GM08714 (cell line): ENCODE measurements at regions not wholly inside any gene's neighbourhood (a gene's known extent, or its start where the extent isn't known, plus 50 kb on each side); places are given as distances from the start of the nearest gene placed in this dataset.

ENCODE experiments used
- H3K4me3 ChIP-seq: fragments of 200-500 bp; sonication (Bioruptor generic); 2 replicates; pipeline ENCODE4 v1.5.1; 2014; ENCODE audit warnings: mild to moderate bottlenecking, low read length, inconsistent platforms
- ZNF274 ChIP-seq: IDR thresholded peaks from 2 replicates; pipeline ENCODE4 v1.6.1; 2012; ENCODE audit warnings: mild to moderate bottlenecking, low read depth, low read length

DNA sequence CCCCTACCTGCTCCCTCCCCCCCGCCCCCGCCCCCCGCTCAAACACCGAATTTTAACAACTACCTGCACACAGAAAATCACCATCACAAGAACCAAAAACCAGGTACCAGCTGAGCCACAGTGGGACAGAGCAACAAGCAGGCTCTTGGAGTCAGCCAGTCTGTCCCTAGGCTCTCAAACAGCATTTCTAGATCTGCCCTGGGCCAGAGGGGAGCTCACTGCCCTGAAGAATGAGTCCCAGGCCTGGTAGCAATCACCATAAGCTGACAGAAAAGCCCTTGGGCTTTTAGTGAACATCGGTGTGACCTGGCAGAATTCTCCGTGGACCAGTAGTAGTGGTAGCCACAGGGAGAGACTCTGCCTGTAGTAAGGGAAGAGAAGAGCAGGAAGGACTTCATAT, 58.3 kb downstream of the C11orf87 start:
- TF ChIP-seq ZNF274: no peak
- no peak overlapping the region for H3K4me3 ChIP-seq

DNA sequence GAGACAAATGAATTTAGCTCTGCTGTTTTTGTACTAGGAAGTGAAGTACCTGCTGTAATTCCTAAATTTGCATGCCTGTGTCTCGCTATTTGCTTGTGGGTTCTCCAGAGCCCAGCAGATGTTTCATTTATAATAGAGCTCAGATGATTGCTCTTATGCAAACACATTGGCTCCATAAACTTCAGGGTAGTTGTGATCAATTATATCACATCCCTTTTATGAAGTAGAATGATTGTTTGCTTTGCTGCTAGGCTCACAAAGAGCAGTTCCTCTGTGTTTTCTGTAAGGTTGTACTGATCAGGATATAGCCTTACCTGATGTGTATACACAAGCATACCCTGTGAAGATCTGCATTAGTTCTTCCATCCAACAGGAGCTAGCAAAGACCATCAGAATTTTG, 64.1 kb downstream of the C11orf87 start:
- TF ChIP-seq ZNF274: no peak
- no peak overlapping the region for H3K4me3 ChIP-seq

GRCh38 chr11:109490953-109491635, 69.1 kb downstream of the C11orf87 start:
- no peak for TF ChIP-seq ZNF274

GRCh38 chr11:109506115-109506514, 84.1 kb downstream of the C11orf87 start:
- no peak overlapping the region for H3K4me3 ChIP-seq
- TF ChIP-seq ZNF274: no peak

More at GRCh38 chr11:109490953-109491635, 69.1 kb downstream of the C11orf87 start:
- no peak overlapping the region for H3K4me3 ChIP-seq

GRCh38 chr11:109507331-109507730, 85.3 kb downstream of the C11orf87 start:
- no peak overlapping the region for H3K4me3 ChIP-seq
- TF ChIP-seq ZNF274: no peak

DNA sequence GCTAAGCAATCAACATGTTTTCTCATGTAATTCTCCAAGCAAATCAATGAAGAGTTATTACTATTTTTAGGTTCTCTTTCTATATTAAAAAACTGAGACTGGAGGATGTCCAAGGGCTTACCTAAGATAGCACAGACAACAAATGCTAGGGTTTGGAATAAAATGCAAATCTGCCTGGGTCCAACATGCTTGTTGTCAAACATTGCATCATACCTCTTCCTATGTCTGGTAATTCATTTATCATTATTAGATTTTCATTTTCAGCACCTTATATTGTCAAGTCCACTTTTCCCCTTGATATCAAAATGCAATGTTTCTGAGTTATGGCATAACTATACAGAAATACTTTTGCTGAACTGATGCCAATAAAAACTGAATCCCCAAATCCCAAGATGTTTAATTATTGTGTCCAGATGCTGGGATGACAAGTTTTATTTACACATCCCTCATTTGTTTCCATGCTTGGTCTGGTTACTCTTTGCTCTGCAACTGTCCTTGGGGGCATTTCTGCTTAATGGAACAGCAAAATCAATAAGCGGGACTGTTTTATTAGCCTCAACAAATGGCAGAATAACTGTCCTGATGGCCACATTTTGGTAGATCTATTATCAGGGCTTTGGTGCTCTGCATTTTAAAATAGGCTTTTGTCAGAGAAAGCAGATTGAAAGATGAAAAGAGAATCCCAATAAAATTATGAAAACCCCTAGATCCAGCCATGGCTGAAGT, 86.0 kb downstream of the C11orf87 start:
- TF ChIP-seq ZNF274: no peak
- no peak overlapping the region for H3K4me3 ChIP-seq

DNA sequence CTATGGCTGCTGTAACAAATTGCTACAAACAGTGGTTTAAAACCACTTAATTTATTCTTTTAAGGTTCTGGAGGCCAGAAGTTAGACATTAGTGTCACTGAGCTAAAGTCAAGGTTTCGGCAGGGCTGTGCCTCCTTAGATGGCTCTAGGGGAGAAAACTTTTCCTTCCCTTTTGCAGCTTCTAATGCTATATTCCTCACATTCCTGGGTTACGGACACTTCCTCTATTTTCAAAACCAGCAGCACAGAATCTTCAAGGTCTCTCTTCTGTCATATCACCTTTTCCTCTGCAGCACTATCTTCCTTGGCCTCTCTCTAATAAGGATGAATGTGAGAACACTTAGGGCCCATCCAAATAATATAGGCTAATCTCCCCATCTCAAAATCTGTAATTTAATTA, 87.0 kb downstream of the C11orf87 start:
- TF ChIP-seq ZNF274: no peak
- no peak overlapping the region for H3K4me3 ChIP-seq

DNA sequence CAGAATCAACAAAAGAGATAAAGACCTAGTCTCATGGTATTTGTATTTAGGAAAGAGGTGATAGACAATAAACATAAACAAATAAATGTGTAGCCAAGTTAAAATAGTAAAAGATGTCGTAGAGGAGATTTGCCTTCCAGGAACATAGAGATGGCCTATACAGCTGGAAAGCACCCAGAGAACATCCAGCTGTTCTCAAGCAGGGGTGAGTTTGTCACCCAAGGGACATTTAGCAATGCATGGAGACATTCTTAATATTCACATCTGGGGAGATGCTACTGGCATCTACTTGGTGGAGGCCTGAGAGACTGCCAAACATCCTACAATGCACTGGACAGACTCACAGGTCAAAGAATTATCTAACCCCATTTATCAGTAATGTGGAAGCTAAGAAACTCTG, 88.3 kb downstream of the C11orf87 start:
- H3K4me3 ChIP-seq: no peak overlapping the region
- TF ChIP-seq ZNF274: no peak

- TF ChIP-seq ZNF274: no peak
- H3K4me3 ChIP-seq: no peak overlapping the region
These were observed 89.6 kb downstream of the C11orf87 start for GRCh38 chr11:109511598-109511997.

DNA sequence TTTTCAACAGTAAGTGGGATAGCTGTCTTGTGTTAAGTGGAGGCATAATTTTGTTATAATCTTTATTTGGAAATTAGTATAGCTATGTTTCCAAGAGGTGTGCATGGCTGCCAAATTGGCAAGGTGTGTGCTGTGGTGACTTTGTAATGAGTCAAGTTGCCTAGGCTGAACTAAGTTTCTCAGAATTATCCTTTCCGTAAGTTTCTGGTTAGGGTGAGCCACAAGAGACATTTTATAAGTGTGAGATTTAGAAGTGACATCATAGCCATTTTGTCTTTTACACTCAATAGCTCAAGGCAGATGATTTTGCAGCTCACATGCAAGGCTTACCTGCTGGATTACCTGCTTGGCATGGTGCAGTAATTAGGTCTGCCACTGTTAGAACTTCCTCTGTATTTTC, 90.3 kb downstream of the C11orf87 start:
- no peak for TF ChIP-seq ZNF274
- no peak overlapping the region for H3K4me3 ChIP-seq

GRCh38 chr11:109512680-109513079, 90.7 kb downstream of the C11orf87 start:
- no peak for TF ChIP-seq ZNF274
- no peak overlapping the region for H3K4me3 ChIP-seq

- no peak for TF ChIP-seq ZNF274
- H3K4me3 ChIP-seq: no peak overlapping the region
These were observed 92.5 kb downstream of the C11orf87 start for GRCh38 chr11:109514313-109515018.

DNA sequence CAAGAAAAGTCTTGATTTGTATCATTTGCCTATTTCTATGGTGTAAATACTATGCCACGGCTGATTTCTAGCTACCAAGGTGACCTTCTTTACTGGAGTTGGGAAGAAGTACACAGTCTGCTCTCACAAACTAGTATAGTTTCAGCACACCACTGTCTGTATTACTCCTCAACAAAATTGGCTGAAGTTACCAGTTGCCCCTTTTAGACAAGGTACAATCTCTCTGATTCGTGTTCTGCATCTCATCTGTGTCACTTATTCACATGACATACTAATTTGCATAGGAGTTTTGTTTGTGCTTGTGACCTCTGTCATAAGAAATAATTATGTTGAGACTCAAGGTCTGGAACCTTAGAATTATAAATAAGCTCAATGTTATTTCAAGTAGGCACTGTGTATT, 97.3 kb downstream of the C11orf87 start:
- TF ChIP-seq ZNF274: no peak
- no peak overlapping the region for H3K4me3 ChIP-seq

- no peak for TF ChIP-seq ZNF274
These were observed 99.6 kb downstream of the C11orf87 start for GRCh38 chr11:109521571-109522086.

More at GRCh38 chr11:109521571-109522086, 99.6 kb downstream of the C11orf87 start:
- H3K4me3 ChIP-seq: no peak overlapping the region
